Smooth muscle cell (in vitro differentiated cells): ENCODE measurements at regions not wholly inside any gene's neighbourhood (a gene's known extent, or its start where the extent isn't known, plus 50 kb on each side); places are given as distances from the start of the nearest gene placed in this dataset.

Experiments
- DNase-seq: peaks from one replicate; lab custom pipeline; 2025; ENCODE audit not compliant: unreplicated experiment; lab: John Stamatoyannopoulos, UW
- H2AFZ ChIP-seq: fragments of 200-600 bp; sonication (generic); 2 replicates; pipeline ENCODE4 v1.6.0; 2016; ENCODE audit warnings: antibody characterized with exemption, low read depth, mild to moderate bottlenecking
- H3F3A ChIP-seq: fragments of 200-600 bp; sonication (generic); 2 replicates; pipeline ENCODE4 v1.6.0; 2017; ENCODE audit warnings: antibody characterized with exemption, low read depth
- H3K27ac ChIP-seq: fragments of 200-600 bp; sonication (generic); 2 replicates; pipeline ENCODE4 v1.5.1; 2016; ENCODE audit warnings: low read depth, mild to moderate bottlenecking
- H3K27me3 ChIP-seq: fragments of 200-600 bp; sonication (generic); 2 replicates; pipeline ENCODE4 v1.6.1; 2016; ENCODE audit warnings: low read depth, mild to moderate bottlenecking
- H3K36me3 ChIP-seq: fragments of 200-600 bp; sonication (generic); 2 replicates; pipeline ENCODE4 v1.5.1; 2016; ENCODE audit warnings: low read depth
- H3K4me1 ChIP-seq: fragments of 200-600 bp; sonication (generic); 2 replicates; pipeline ENCODE4 v1.5.1; 2016; ENCODE audit warnings: low read depth
- H3K4me2 ChIP-seq: fragments of 200-600 bp; sonication (generic); 2 replicates; pipeline ENCODE4 v1.6.0; 2016; ENCODE audit warnings: mild to moderate bottlenecking
- H3K4me3 ChIP-seq: fragments of 200-600 bp; sonication (generic); 2 replicates; pipeline ENCODE4 v1.5.1; 2016; ENCODE audit warnings: mild to moderate bottlenecking
- H3K79me2 ChIP-seq: fragments of 200-600 bp; sonication (generic); 2 replicates; pipeline ENCODE4 v1.6.0; 2016; ENCODE audit warnings: low read depth, mild to moderate bottlenecking
- H3K9ac ChIP-seq: fragments of 200-600 bp; sonication (generic); 2 replicates; pipeline ENCODE4 v1.6.0; 2016; ENCODE audit warnings: low read depth
- H3K9me3 ChIP-seq: fragments of 200-600 bp; sonication (generic); replicated peaks from 2 replicates; pipeline ENCODE4 v1.5.1; 2016; ENCODE audit warnings: low read depth
- H4K20me1 ChIP-seq: fragments of 200-600 bp; sonication (generic); 2 replicates; pipeline ENCODE4 v1.6.0; 2016; ENCODE audit warnings: low read depth
- CTCF ChIP-seq: fragments of 200-600 bp; sonication (generic); IDR thresholded peaks from 2 replicates; pipeline ENCODE4 v1.5.1; 2017; ENCODE audit warnings: borderline replicate concordance, mild to moderate bottlenecking, antibody characterized with exemption; ENCODE audit not compliant: insufficient read depth, poor library complexity, severe bottlenecking
- WGBS: methylation state at CpG from one replicate; pipeline ENCODE4 v1.1.7; 2016; ENCODE audit warnings: low lambda C conversion rate; 5-methylcytosine and 5-hydroxymethylcytosine counted together

- 86% methylated on average over 1 of the region's 1 CpG for WGBS
- H2AFZ ChIP-seq, result no peak overlapping the region
- no peak overlapping the region for H3K27ac ChIP-seq
- no peaks in the 10 kb centered on the region for H3K9me3 ChIP-seq
- H3K36me3 ChIP-seq, result no peaks in the 10 kb centered on the region
- H3K4me1 ChIP-seq, result no peaks in the 10 kb centered on the region
- no peak overlapping the region for H3K9ac ChIP-seq
- H4K20me1 ChIP-seq, result no peaks in the 10 kb centered on the region
- H3F3A ChIP-seq, result no peaks in the 10 kb centered on the region
- DNase-seq, result no peak
- H3K4me3 ChIP-seq, result no peak overlapping the region
- H3K27me3 ChIP-seq, result no peaks in the 10 kb centered on the region
- no peak for TF ChIP-seq CTCF
- no peaks in the 10 kb centered on the region for H3K79me2 ChIP-seq
- no peak overlapping the region for H3K4me2 ChIP-seq
Observed at GRCh38 chr6:92433911-92434310, 985.4 kb downstream of the EPHA7 start.

GRCh38 chr6:92431502-92431901 lies 987.9 kb downstream of the EPHA7 start:
- H3K36me3 ChIP-seq, result no peaks in the 10 kb centered on the region
- H3K27ac ChIP-seq, result no peak overlapping the region
- no peaks in the 10 kb centered on the region for H3K27me3 ChIP-seq
- H3K4me2 ChIP-seq, result no peak overlapping the region
- H3K4me1 ChIP-seq, result no peaks in the 10 kb centered on the region
- no peaks in the 10 kb centered on the region for H3K9me3 ChIP-seq
- H3F3A ChIP-seq, result no peaks in the 10 kb centered on the region
- H4K20me1 ChIP-seq, result no peaks in the 10 kb centered on the region
- H3K9ac ChIP-seq, result no peak overlapping the region
- TF ChIP-seq CTCF, result no peak
- no peak overlapping the region for H2AFZ ChIP-seq
- H3K79me2 ChIP-seq, result no peaks in the 10 kb centered on the region
- no peak overlapping the region for H3K4me3 ChIP-seq
- no peak for DNase-seq

- H3K36me3 ChIP-seq, result no peaks in the 10 kb centered on the region
- H4K20me1 ChIP-seq, result no peaks in the 10 kb centered on the region
- H3K9me3 ChIP-seq, result no peaks in the 10 kb centered on the region
- no peaks in the 10 kb centered on the region for H3K79me2 ChIP-seq
- no peak overlapping the region for H3K27ac ChIP-seq
- no peak for DNase-seq
- H3K4me3 ChIP-seq, result no peak overlapping the region
- no peak for TF ChIP-seq CTCF
- H2AFZ ChIP-seq, result no peak overlapping the region
- H3F3A ChIP-seq, result no peaks in the 10 kb centered on the region
- H3K4me2 ChIP-seq, result no peak overlapping the region
- no peak overlapping the region for H3K9ac ChIP-seq
- no peaks in the 10 kb centered on the region for H3K27me3 ChIP-seq
- 93% methylated on average over 2 of the region's 2 CpGs for WGBS
- no peaks in the 10 kb centered on the region for H3K4me1 ChIP-seq
Observed at GRCh38 chr6:92428448-92428847, 990.9 kb downstream of the EPHA7 start.

GRCh38 chr6:92427453-92427852 lies 991.9 kb downstream of the EPHA7 start:
- no peaks in the 10 kb centered on the region for H3K9me3 ChIP-seq
- no peak overlapping the region for H3K9ac ChIP-seq
- WGBS, result 76% methylated on average over 2 of the region's 2 CpGs
- no peak for TF ChIP-seq CTCF
- no peak overlapping the region for H2AFZ ChIP-seq
- H3K36me3 ChIP-seq, result no peaks in the 10 kb centered on the region
- DNase-seq, result no peak
- no peak overlapping the region for H3K4me3 ChIP-seq
- H3K4me1 ChIP-seq, result no peaks in the 10 kb centered on the region
- H3K27ac ChIP-seq, result no peak overlapping the region
- H3K4me2 ChIP-seq, result no peak overlapping the region
- no peaks in the 10 kb centered on the region for H3K79me2 ChIP-seq
- no peaks in the 10 kb centered on the region for H3F3A ChIP-seq
- H4K20me1 ChIP-seq, result no peaks in the 10 kb centered on the region
- H3K27me3 ChIP-seq, result no peaks in the 10 kb centered on the region
